ENCODE measurements at regions not wholly inside any gene's neighbourhood (a gene's known extent, or its start where the extent isn't known, plus 50 kb on each side); places are given as distances from the start of the nearest gene placed in this dataset.

DNA sequence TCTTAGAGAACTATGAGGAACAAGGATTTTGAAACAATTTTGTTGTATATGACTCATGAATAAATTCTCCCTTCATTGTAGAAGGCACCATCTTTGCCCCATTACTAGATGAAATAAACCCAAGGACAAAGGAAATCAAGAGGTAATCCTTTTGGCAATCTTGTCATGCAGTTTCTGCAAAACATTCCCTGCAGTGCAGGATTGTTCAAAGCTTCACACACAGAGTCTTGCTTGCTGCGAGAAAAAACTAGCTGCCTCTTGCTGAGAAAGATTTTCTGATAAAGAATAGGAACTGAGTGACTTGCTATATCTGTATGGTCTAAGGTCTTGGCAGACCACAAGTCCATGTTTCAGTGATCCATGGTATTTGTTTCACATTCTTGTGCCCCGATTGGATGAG, 657.4 kb upstream of the ADGRL4 start:
- H3K9me2 ChIP-seq (ENCODE audit: insufficient read depth), result no peaks in the 10 kb centered on the region; the same call in 1 of the 2 replicates
- H3K4me3 ChIP-seq, result no peak overlapping the region
- no peaks in the 10 kb centered on the region for H3K27me3 ChIP-seq (replicated peaks; ENCODE audit: insufficient read depth)
- no peaks in the 10 kb centered on the region for H3K9me3 ChIP-seq (ENCODE audit: low read depth)
- H3F3A ChIP-seq (ENCODE audit: insufficient read depth), result no peaks in the 10 kb centered on the region
- TF ChIP-seq EZH2 (IDR thresholded peaks at IDR 0.05; ENCODE audit: insufficient read depth, poor library complexity, severe bottlenecking) (no peak), EZH2phosphoT487 (IDR thresholded peaks at IDR 0.05; ENCODE audit: insufficient read depth, low read depth) (no peak)
- H2AFZ ChIP-seq, result no peak overlapping the region
- no peak overlapping the region for H3K4me2 ChIP-seq (ENCODE audit: unreplicated experiment)
- H3K27ac ChIP-seq, result no peak overlapping the region
- no peaks in the 10 kb centered on the region for H3K4me1 ChIP-seq (ENCODE audit: insufficient read depth)
- no peak for DNase-seq
- WGBS, 2 experiments (ENCODE audit: low coverage in 1 of 2, low lambda C conversion rate in 2 of 2, missing lambda C conversion rate in 2 of 2), result 25 to 27% methylated on average over 2 of the region's 2 CpGs
- no peaks in the 10 kb centered on the region for H3K36me3 ChIP-seq (ENCODE audit: low read depth)
- H4K20me1 ChIP-seq (ENCODE audit: insufficient read depth), result no peaks in the 10 kb centered on the region
- no peak overlapping the region for H3K9ac ChIP-seq
- in situ Hi-C loops (cut with MboI), result no loop called here
- no peaks in the 10 kb centered on the region for H3K79me2 ChIP-seq (ENCODE audit: insufficient read depth)

DNA sequence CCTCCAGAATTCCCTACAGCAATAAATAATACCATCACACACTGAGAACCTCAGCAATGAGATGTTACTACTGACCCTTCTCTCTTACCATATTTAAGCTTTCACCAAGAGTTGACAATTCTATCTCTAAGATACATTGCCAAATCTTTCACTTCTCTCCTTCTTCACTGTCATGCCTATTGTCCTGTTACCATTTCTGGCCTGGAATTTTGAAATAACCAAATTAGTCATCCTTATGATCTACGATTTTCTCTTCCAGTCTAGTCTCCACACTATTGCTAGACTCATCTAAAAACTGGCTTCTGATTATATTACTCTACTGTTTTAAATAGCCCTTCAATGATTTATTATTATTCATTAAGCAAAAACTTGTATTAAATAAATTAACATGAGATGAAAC, 656.1 kb upstream of the ADGRL4 start:
- Histone ChIP-seq H3K9ac (no peak overlapping the region), H4K20me1 (ENCODE audit: insufficient read depth) (no peaks in the 10 kb centered on the region), H3F3A (ENCODE audit: insufficient read depth) (no peaks in the 10 kb centered on the region), H3K9me3 (ENCODE audit: low read depth) (no peaks in the 10 kb centered on the region), H3K27me3 (replicated peaks; ENCODE audit: insufficient read depth) (no peaks in the 10 kb centered on the region), H3K4me2 (ENCODE audit: unreplicated experiment) (no peak overlapping the region), H3K36me3 (ENCODE audit: low read depth) (no peaks in the 10 kb centered on the region), H2AFZ (no peak overlapping the region), H3K9me2 (ENCODE audit: insufficient read depth) (no peaks in the 10 kb centered on the region; the same call in 1 of the 2 replicates), H3K79me2 (ENCODE audit: insufficient read depth) (no peaks in the 10 kb centered on the region), H3K27ac (no peak overlapping the region), H3K4me1 (ENCODE audit: insufficient read depth) (no peaks in the 10 kb centered on the region), H3K4me3 (no peak overlapping the region)
- in situ Hi-C loops (cut with MboI), result no loop called here
- 2 to 8% methylated on average over 1 of the region's 1 CpG for WGBS, 2 experiments (ENCODE audit: low coverage in 1 of 2, low lambda C conversion rate in 2 of 2, missing lambda C conversion rate in 2 of 2)
- DNase-seq, result peak; percentile 3
- TF ChIP-seq EZH2phosphoT487 (IDR thresholded peaks at IDR 0.05; ENCODE audit: insufficient read depth, low read depth) (no peak), EZH2 (IDR thresholded peaks at IDR 0.05; ENCODE audit: insufficient read depth, poor library complexity, severe bottlenecking) (no peak)

DNA sequence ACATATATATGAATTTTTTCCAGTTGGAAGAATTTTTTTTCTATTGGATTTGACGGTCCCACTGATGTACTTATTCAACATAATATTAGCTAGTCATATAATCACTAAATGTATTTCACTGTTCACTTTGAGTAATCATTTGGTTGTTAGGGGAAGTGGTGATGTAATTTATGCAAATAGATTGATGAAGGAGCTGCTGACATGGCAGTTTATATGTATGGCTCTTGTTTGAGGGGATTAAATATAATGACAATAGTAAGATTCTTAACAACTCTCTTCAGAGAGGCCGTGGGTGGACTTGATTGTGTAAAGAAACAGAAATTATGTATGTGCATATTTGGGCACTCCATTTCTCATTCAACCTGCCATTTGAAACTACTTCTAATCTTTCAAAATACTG, 653.6 kb upstream of the ADGRL4 start:
- Histone ChIP-seq H3K9me2 (ENCODE audit: insufficient read depth) (no peaks in the 10 kb centered on the region; the same call in 1 of the 2 replicates), H3F3A (ENCODE audit: insufficient read depth) (no peaks in the 10 kb centered on the region), H3K4me2 (ENCODE audit: unreplicated experiment) (no peak overlapping the region), H3K9me3 (ENCODE audit: low read depth) (no peaks in the 10 kb centered on the region), H2AFZ (no peak overlapping the region), H3K27me3 (replicated peaks; ENCODE audit: insufficient read depth) (no peaks in the 10 kb centered on the region), H3K27ac (no peak overlapping the region), H3K36me3 (ENCODE audit: low read depth) (no peaks in the 10 kb centered on the region), H3K9ac (no peak overlapping the region), H3K4me3 (no peak overlapping the region), H4K20me1 (ENCODE audit: insufficient read depth) (no peaks in the 10 kb centered on the region), H3K4me1 (ENCODE audit: insufficient read depth) (no peaks in the 10 kb centered on the region), H3K79me2 (ENCODE audit: insufficient read depth) (no peaks in the 10 kb centered on the region)
- in situ Hi-C loops (cut with MboI), result no loop called here
- no peak for DNase-seq
- TF ChIP-seq EZH2phosphoT487 (IDR thresholded peaks at IDR 0.05; ENCODE audit: insufficient read depth, low read depth), result no peak
- WGBS, 2 experiments (ENCODE audit: low coverage in 1 of 2, low lambda C conversion rate in 2 of 2, missing lambda C conversion rate in 2 of 2), result 32 to 45% methylated on average over 2 of the region's 2 CpGs

DNA sequence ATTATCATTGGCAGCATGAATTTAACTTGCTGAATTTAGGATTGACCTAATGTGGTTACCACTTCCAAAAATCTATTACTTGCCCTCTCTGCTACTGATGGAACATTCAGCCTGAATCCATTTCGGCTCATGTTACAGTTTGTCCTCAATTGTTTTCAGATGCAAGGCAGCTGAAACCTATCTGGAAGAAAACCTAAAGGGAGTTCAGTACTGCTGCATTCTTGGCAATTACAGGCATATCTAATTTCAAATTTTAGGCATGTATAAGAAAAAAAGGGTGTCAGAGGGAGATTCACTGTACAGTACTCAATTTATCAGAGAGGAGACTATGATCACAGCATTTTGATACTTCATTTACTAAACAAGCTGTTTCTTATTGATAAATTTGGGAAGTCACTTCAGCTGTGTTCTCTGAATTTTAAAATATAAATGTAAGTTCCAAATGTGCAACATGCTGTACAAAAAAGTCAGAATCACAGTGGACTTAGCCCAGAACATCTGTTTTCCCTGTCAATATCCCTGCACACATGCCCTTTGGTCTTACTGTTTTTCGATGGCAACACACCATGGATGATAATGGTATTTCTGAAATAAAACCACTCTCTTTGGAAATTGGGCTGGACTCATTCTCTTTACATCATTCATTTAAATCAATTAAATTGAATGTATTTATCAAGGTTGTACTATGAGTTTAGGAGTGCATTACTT, 651.6 kb upstream of the ADGRL4 start:
- H3K9me3 ChIP-seq (ENCODE audit: low read depth), result no peaks in the 10 kb centered on the region
- H3K36me3 ChIP-seq (ENCODE audit: low read depth), result no peaks in the 10 kb centered on the region
- no peaks in the 10 kb centered on the region for H3K79me2 ChIP-seq (ENCODE audit: insufficient read depth)
- no peak overlapping the region for H3K9ac ChIP-seq
- TF ChIP-seq EZH2phosphoT487 (IDR thresholded peaks at IDR 0.05; ENCODE audit: insufficient read depth, low read depth) (no peak), EZH2 (IDR thresholded peaks at IDR 0.05; ENCODE audit: insufficient read depth, poor library complexity, severe bottlenecking) (no peak)
- H3K27ac ChIP-seq, result no peak overlapping the region
- no peaks in the 10 kb centered on the region; the same call in 1 of the 2 replicates for H3K9me2 ChIP-seq (ENCODE audit: insufficient read depth)
- no peak overlapping the region for H2AFZ ChIP-seq
- in situ Hi-C loops (cut with MboI), result no loop called here
- H3K4me3 ChIP-seq, result no peak overlapping the region
- H3K4me2 ChIP-seq (ENCODE audit: unreplicated experiment), result no peak overlapping the region
- H3F3A ChIP-seq (ENCODE audit: insufficient read depth), result no peaks in the 10 kb centered on the region
- DNase-seq, result no peak
- H3K4me1 ChIP-seq (ENCODE audit: insufficient read depth), result no peaks in the 10 kb centered on the region
- H3K27me3 ChIP-seq (replicated peaks; ENCODE audit: insufficient read depth), result no peaks in the 10 kb centered on the region
- no peaks in the 10 kb centered on the region for H4K20me1 ChIP-seq (ENCODE audit: insufficient read depth)
- 0 to 1% methylated on average over 2 of the region's 2 CpGs for WGBS, 2 experiments (ENCODE audit: low coverage in 1 of 2, low lambda C conversion rate in 2 of 2, missing lambda C conversion rate in 2 of 2)

Data from GM23248 (cell line).